ENCODE measurements at regions not wholly inside any gene's neighbourhood (a gene's known extent, or its start where the extent isn't known, plus 50 kb on each side); places are given as distances from the start of the nearest gene placed in this dataset.

GRCh38 chr15:98523912-98524662, 124.3 kb upstream of the IGF1R start:
- TF ChIP-seq POLR2A (IDR thresholded peaks at IDR 0.05) (no peak), CTCF (IDR thresholded peaks at IDR 0.05) (no peak)
